A549 (cell line): ENCODE measurements at regions not wholly inside any gene's neighbourhood (a gene's known extent, or its start where the extent isn't known, plus 50 kb on each side); places are given as distances from the start of the nearest gene placed in this dataset.

Experiments used
- ATAC-seq, 2 experiments: fragments of 200-7000 bp in 1 of 2; fragments of >200 bp in 1 of 2; cut with Nextera tagmentation in 1 of 2; cut with Tn5 transposase in 1 of 2; 3 replicates each; pipeline versions ENCODE4 v1.8.0 to v1.9.1; 2018 to 2020; ENCODE audit warnings: mild to moderate bottlenecking in 1 of 2, moderate library complexity in 1 of 2
- CTCF ChIA-PET: fragments of 300-600 bp; sonication (Branson Sonifier 250); formaldehyde crosslinking; extraction: SDS; loops from one replicate; lab custom pipeline; 2021; ENCODE audit warnings: antibody characterized with exemption, inconsistent platforms; lab: Yijun Ruan, JAX
- POLR2A ChIA-PET: fragments of 350-600 bp; formaldehyde crosslinking; extraction: SDS; loops from one replicate; lab custom pipeline; 2021; ENCODE audit warnings: antibody characterized with exemption, inconsistent platforms; lab: Yijun Ruan, JAX
- DNase-seq, 2 experiments: peaks; one replicate each; pipeline versions ENCODE4 v3.0.0 to v3.0.0-alpha.2; 2011 to 2016; ENCODE audit warnings: low read depth in 1 of 2, low spot score in 1 of 2
- FAIRE-seq: peaks from 2 replicates; lab custom pipeline; 2011; peaks lifted over from hg19 to GRCh38; lab: Jason Lieb, UNC
- H3K27ac ChIP-seq, 2 experiments: fragments of >200 bp; sonication (Bioruptor Twin); formaldehyde crosslinking; 3 replicates each; pipeline ENCODE4 v1.5.1; 2016 to 2017
- H3K4me1 ChIP-seq: fragments of >200 bp; sonication (Bioruptor Twin); formaldehyde crosslinking; 3 replicates; pipeline ENCODE4 v1.6.1; 2016
- H3K4me2 ChIP-seq: fragments of >200 bp; sonication (Bioruptor Twin); formaldehyde crosslinking; 3 replicates; pipeline ENCODE4 v1.6.1; 2016
- H3K4me3 ChIP-seq: fragments of >200 bp; sonication (Bioruptor Twin); formaldehyde crosslinking; 3 replicates; pipeline ENCODE4 v1.5.1; 2016
- H3K9me3 ChIP-seq: fragments of >200 bp; sonication (Bioruptor Twin); formaldehyde crosslinking; 3 replicates; pipeline ENCODE4 v1.6.1; 2016
- CBX2 ChIP-seq: fragments of 200-600 bp; sonication (generic); IDR thresholded peaks from 2 replicates; pipeline ENCODE4 v1.6.1; 2016; ENCODE audit warnings: low read depth, mild to moderate bottlenecking, borderline replicate concordance
- CEBPB ChIP-seq, 2 experiments: fragments of >200 bp in 1 of 2; sonication (Bioruptor Twin) in 1 of 2; formaldehyde crosslinking in 1 of 2; IDR thresholded peaks; 2 replicates each; pipeline ENCODE4 v1.6.1; 2012 to 2016
- CHD4 ChIP-seq: fragments of 200-600 bp; sonication (generic); IDR thresholded peaks from 2 replicates; pipeline ENCODE4 v1.6.1; 2016; ENCODE audit warnings: antibody characterized with exemption, mild to moderate bottlenecking, borderline replicate concordance
- ELK1 ChIP-seq: fragments of 150-350 bp; IDR thresholded peaks from 2 replicates; pipeline ENCODE4 v1.6.1; 2014; ENCODE audit warnings: low read depth, mild to moderate bottlenecking, low read length
- EP300 ChIP-seq, 2 experiments: fragments of >200 bp; sonication (Bioruptor Twin); formaldehyde crosslinking; IDR thresholded peaks; 2 replicates in 1 of 2; 3 replicates in 1 of 2; pipeline ENCODE4 v1.6.1; 2016 to 2017
- FOSB ChIP-seq: fragments of 250-450 bp; sonication (Bioruptor Pico); IDR thresholded peaks from 2 replicates; pipeline ENCODE4 v1.5.0; 2020; ENCODE audit warnings: mild to moderate bottlenecking, moderate library complexity
- HOXB13 ChIP-seq: fragments of 250-450 bp; sonication (Bioruptor Pico); IDR thresholded peaks from 2 replicates; pipeline ENCODE4 v1.5.0; 2020; ENCODE audit warnings: low read depth, mild to moderate bottlenecking, moderate library complexity
- HOXB5 ChIP-seq: fragments of 250-450 bp; sonication (Bioruptor Pico); IDR thresholded peaks from 2 replicates; pipeline ENCODE4 v1.5.0; 2020; ENCODE audit warnings: mild to moderate bottlenecking, moderate library complexity
- KDM1A ChIP-seq: fragments of 200-600 bp; sonication (generic); IDR thresholded peaks from 2 replicates; pipeline ENCODE4 v1.6.1; 2016; ENCODE audit warnings: low read depth, mild to moderate bottlenecking
- KDM5A ChIP-seq: fragments of 200-600 bp; sonication (generic); IDR thresholded peaks from 2 replicates; pipeline ENCODE4 v1.6.1; 2016; ENCODE audit warnings: antibody characterized with exemption, mild to moderate bottlenecking
- MAFK ChIP-seq: fragments of 450-650 bp; IDR thresholded peaks from 2 replicates; pipeline ENCODE4 v1.6.1; 2014; ENCODE audit not compliant: partially characterized antibody
- MAX ChIP-seq: IDR thresholded peaks from 2 replicates; pipeline ENCODE4 v1.6.1; 2012
- MYC ChIP-seq: IDR thresholded peaks from 2 replicates; pipeline ENCODE4 v1.6.1; 2012; ENCODE audit warnings: mild to moderate bottlenecking, inconsistent platforms, low read length, improper control_type of control experiment, borderline replicate concordance
- NFE2L2 ChIP-seq: fragments of 150-350 bp; conservative IDR thresholded peaks from 2 replicates; pipeline ENCODE4 v1.6.1; 2014; ENCODE audit warnings: low read length
- POLR2A ChIP-seq: IDR thresholded peaks from 2 replicates; pipeline ENCODE4 v1.6.1; 2012; ENCODE audit warnings: mild to moderate bottlenecking, low read length
- RAD21 ChIP-seq, 2 experiments: fragments of >200 bp in 1 of 2; sonication (Bioruptor Twin) in 1 of 2; formaldehyde crosslinking in 1 of 2; IDR thresholded peaks in 1 of 2; conservative IDR thresholded peaks in 1 of 2; 2 replicates in 1 of 2; 3 replicates in 1 of 2; pipeline ENCODE4 v1.6.1; 2012 to 2018; ENCODE audit warnings: inconsistent platforms in 1 of 2
- REST ChIP-seq: fragments of 200-600 bp; sonication (generic); IDR thresholded peaks from 2 replicates; pipeline ENCODE4 v1.6.1; 2016; ENCODE audit warnings: antibody characterized with exemption, mild to moderate bottlenecking, moderate library complexity
- RFX5 ChIP-seq: fragments of 450-650 bp; IDR thresholded peaks from 2 replicates; pipeline ENCODE4 v1.7.1; 2014; ENCODE audit warnings: antibody characterized with exemption, mild to moderate bottlenecking, moderate library complexity
- RNF2 ChIP-seq: fragments of 200-600 bp; sonication (generic); IDR thresholded peaks from 2 replicates; pipeline ENCODE4 v1.6.1; 2016; ENCODE audit warnings: low read depth, mild to moderate bottlenecking, antibody characterized with exemption, moderate library complexity, borderline replicate concordance
- ZC3H11A ChIP-seq: fragments of 450-650 bp; IDR thresholded peaks from 2 replicates; pipeline ENCODE4 v1.6.1; 2014; ENCODE audit warnings: antibody characterized with exemption, mild to moderate bottlenecking
- WGBS: methylation state at CpG from one replicate; pipeline ENCODE4 v1.1.6; 2017; ENCODE audit errors: missing lambda C conversion rate; 5-methylcytosine and 5-hydroxymethylcytosine counted together
- TF ChIP-seq, protein P1 (sequence below): fragments of 250-450 bp; sonication (Bioruptor Pico); IDR thresholded peaks from 2 replicates; pipeline ENCODE4 v1.5.0; 2020; ENCODE audit warnings: low read depth, mild to moderate bottlenecking, moderate library complexity
- TF ChIP-seq, protein P2 (sequence below): IDR thresholded peaks from 2 replicates; pipeline ENCODE4 v1.6.1; 2012
- TF ChIP-seq, protein P3 (sequence below): IDR thresholded peaks from 2 replicates; pipeline ENCODE4 v1.6.1; 2012; ENCODE audit warnings: low read depth, borderline replicate concordance

DNA sequence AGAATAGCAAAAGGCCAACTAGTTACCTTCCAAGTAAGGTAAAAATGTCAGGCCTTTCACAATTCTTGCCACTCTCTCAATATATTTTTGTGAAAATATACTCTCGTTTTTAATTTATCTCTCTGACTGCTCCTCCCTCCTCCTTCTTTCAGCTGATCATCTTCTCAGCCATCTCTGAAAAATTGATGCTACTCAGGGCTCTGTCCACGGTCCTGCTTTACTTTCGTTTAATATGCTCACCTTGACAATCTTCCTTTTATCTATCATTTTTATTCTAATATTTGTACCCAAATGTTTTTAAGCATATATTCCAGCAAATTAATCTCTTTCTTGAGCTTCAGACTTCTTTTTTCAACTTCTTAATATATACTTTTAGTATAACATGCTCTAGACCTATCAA lies 1362.1 kb downstream of the ROBO1 start:
- FAIRE-seq: no peak
- POLR2A ChIA-PET: no interaction called here
- WGBS: under 1% methylated on average over 3 of the region's 3 CpGs
- no peak overlapping the region for H3K4me2 ChIP-seq
- H3K9me3 ChIP-seq: no peaks in the 10 kb centered on the region
- H3K27ac ChIP-seq: no peak overlapping the region
- no peak for DNase-seq
- TF ChIP-seq, protein P1, sequence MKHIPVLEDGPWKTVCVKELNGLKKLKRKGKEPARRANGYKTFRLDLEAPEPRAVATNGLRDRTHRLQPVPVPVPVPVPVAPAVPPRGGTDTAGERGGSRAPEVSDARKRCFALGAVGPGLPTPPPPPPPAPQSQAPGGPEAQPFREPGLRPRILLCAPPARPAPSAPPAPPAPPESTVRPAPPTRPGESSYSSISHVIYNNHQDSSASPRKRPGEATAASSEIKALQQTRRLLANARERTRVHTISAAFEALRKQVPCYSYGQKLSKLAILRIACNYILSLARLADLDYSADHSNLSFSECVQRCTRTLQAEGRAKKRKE (CRISPR knock-in tag): no peak
- peak; percentile 68; the same call in 1 of the 2 replicates for TF ChIP-seq REST
- TF ChIP-seq, all 56 proteins: peak for 1
- no peak for ATAC-seq
- no peaks in the 10 kb centered on the region for H3K4me1 ChIP-seq
- H3K4me3 ChIP-seq: no peak overlapping the region
- CTCF ChIA-PET: no interaction called here

- Histone ChIP-seq H3K4me3 (no peak overlapping the region), H3K9me3 (no peaks in the 10 kb centered on the region), H3K4me2 (no peak overlapping the region), H3K4me1 (no peaks in the 10 kb centered on the region), H3K27ac (no peak overlapping the region)
- POLR2A ChIA-PET: no interaction called here
- FAIRE-seq (no peak), DNase-seq (no peak), ATAC-seq (no peak)
- CTCF ChIA-PET: no interaction called here
- 0% methylated on average over 2 of the region's 2 CpGs for WGBS
- TF ChIP-seq MYC: no peak
- TF ChIP-seq ELK1: no peak
- no peak for TF ChIP-seq RFX5
- TF ChIP-seq RNF2: no peak
- no peak for TF ChIP-seq CEBPB (IDR thresholded peaks at IDR 0.05)
- TF ChIP-seq EP300 (IDR thresholded peaks at IDR 0.05): no peak
- no peak for TF ChIP-seq FOSB (CRISPR knock-in tag)
- no peak for TF ChIP-seq MAX
- no peak for TF ChIP-seq KDM5A
- no peak for TF ChIP-seq CBX2
- TF ChIP-seq, protein P2, sequence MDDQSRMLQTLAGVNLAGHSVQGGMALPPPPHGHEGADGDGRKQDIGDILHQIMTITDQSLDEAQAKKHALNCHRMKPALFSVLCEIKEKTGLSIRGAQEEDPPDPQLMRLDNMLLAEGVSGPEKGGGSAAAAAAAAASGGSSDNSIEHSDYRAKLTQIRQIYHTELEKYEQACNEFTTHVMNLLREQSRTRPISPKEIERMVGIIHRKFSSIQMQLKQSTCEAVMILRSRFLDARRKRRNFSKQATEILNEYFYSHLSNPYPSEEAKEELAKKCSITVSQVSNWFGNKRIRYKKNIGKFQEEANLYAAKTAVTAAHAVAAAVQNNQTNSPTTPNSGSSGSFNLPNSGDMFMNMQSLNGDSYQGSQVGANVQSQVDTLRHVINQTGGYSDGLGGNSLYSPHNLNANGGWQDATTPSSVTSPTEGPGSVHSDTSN: no peak
- no peak for TF ChIP-seq POLR2A
- no peak for TF ChIP-seq KDM1A
- TF ChIP-seq HOXB13 (CRISPR knock-in tag): no peak
- TF ChIP-seq HOXB5 (CRISPR knock-in tag): no peak
- TF ChIP-seq ZC3H11A: no peak
Observed at GRCh38 chr3:78406396-78406795, 1361.4 kb downstream of the ROBO1 start.

DNA sequence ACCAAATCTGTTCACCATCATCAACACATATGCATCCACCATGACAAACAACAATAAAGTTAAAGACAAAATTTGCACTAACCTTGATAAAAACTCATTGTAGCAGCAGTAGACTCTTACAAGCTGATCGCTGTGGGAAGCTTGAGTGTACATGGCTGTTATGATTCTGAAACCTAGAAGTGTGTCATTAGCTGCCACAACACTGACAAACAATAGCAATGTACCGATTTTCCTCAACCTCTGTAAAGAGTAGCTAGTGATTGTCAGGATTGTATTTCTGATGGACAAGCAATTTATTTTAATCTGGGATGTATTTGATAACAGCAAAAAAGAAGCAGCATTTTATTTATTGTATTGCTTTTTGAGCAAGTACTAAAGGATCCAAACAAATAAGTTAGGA lies 1357.7 kb downstream of the ROBO1 start:
- FAIRE-seq (no peak), DNase-seq (no peak), ATAC-seq (no peak)
- H3K4me1 ChIP-seq: no peaks in the 10 kb centered on the region
- H3K4me2 ChIP-seq: no peak overlapping the region
- no peak overlapping the region for H3K27ac ChIP-seq
- POLR2A ChIA-PET: no interaction called here
- CTCF ChIA-PET: interaction anchor here (0.8 kb wide), 1 partner anchor 75 kb away, joined by 3 read pairs; no protein-coding TSS in a partner anchor
- no peak overlapping the region for H3K4me3 ChIP-seq
- WGBS: 0% methylated on average over 2 of the region's 2 CpGs
- H3K9me3 ChIP-seq: no peaks in the 10 kb centered on the region
- TF ChIP-seq ZC3H11A (no peak), HOXB5 (CRISPR knock-in tag) (no peak), CHD4 (no peak), RAD21 (conservative IDR thresholded peaks at IDR 0.05 in 1 of 2, IDR thresholded peaks at IDR 0.05 in 1 of 2) (no peak), REST (no peak), MAFK (no peak), NFE2L2 (no peak)
- TF ChIP-seq, protein P3, sequence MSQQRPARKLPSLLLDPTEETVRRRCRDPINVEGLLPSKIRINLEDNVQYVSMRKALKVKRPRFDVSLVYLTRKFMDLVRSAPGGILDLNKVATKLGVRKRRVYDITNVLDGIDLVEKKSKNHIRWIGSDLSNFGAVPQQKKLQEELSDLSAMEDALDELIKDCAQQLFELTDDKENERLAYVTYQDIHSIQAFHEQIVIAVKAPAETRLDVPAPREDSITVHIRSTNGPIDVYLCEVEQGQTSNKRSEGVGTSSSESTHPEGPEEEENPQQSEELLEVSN: no peak
